ENCODE measurements at regions not wholly inside any gene's neighbourhood (a gene's known extent, or its start where the extent isn't known, plus 50 kb on each side); places are given as distances from the start of the nearest gene placed in this dataset.

GRCh38 chr2:16227811-16228462, 287.6 kb downstream of the MYCN start:
- TF ChIP-seq JUND (IDR thresholded peaks at IDR 0.05) (no peak), CTCF (IDR thresholded peaks at IDR 0.05; ENCODE audit: low read depth, low read length, missing input control) (no peak)
